CD4-positive, alpha-beta T cell treated with Interleukin-4 for 1 hour (primary cell): ENCODE measurements at regions not wholly inside any gene's neighbourhood (a gene's known extent, or its start where the extent isn't known, plus 50 kb on each side); places are given as distances from the start of the nearest gene placed in this dataset.
A peak's percentile ranks its signal among the peaks of the same experiment; 100 is the strongest.
"Not testable (repeated sequence)": the region's sequence is repeated elsewhere in the genome, so short reads cannot be mapped to it uniquely, and the experiment has no call there.

Experiments used
- DNase-seq, 2 donors: peaks; one replicate each; pipeline ENCODE4 v3.0.0-alpha.2; 2020 to 2022

DNA sequence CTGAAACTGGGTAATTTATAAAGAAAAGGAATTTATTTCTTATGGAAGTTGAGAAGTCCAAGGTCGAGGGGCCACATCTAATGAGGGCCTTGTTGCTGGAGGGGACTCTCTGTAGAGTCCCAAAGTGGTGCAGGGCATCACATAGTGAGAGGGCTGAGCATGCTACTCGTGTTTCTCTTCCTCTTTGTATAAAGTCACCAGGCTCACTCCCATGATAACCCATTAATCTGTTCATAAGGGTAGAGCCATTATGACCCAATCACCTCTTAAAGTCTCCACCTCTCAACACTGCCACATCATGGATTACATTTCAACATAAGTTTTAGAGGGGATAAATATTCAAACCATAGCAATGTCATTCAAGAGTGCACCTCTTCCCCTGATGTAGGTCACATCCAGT, 79.1 kb upstream of the ATP2B1 start:
- DNase-seq = no peak

DNA sequence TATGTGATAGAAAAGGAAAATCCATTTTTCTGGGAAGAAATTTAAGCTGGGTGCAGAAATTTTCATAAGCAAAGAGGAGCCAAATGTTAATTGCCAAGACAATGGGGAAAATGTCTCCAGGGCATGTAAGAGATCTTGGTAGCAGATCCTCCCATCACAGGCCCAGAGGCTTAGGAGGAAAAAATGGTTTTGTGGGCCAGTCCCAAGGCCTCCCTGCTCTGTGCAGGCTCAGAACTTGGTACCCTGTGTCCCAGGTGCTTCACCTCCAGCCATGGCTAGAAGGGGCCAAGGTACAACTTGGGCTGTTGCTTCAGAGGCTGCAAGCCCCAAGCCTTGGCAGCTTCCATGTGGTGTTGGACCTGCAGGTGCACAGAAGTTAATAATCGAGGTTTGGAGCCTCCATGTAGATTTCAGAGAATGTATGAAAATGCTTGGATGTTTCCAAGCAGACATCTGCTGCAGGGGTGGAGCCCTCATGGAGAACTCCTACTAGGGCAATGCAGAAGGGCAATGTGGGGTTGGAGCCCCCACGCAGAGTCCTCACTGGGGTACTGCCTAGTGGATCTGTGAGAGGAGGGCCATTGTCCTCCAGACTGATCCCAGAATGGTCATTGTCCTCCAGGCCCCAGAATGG, 77.7 kb upstream of the ATP2B1 start:
- no peak for DNase-seq

DNA sequence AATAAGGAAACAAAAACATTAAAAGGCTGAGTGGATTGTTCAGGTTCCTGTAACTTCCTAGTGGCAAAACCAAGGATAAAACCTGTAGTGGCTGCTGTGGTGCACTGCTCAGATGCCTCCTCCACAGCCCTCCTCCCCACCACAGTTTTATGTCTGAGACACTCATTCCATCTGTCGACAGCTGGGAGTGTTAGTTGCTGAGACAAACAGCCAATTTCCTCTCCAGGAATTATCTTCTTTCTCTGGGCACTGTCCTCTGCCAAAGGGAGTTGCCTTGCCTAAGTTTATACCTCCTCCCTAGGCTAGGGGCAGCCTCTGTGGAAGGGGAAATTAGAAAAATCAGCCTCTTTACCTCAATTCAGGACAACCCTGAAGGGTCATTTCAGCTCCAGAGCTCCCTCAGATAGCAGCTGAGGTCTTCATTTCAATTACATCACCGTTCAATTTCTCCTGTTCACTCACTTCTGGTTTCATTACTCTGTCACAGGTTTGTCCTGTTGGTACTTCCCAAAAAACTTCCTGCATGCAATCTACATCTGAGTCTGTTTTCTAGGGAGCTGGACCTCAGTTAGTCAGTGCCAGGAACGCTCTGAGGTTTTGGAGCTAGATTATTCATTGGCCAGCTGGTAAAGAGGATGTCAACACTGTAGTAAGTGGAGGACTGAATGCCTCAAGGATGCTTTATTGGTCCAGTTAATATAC, 74.9 kb upstream of the ATP2B1 start:
- DNase-seq = peak in 1 of 2 donors; percentile 19

DNA sequence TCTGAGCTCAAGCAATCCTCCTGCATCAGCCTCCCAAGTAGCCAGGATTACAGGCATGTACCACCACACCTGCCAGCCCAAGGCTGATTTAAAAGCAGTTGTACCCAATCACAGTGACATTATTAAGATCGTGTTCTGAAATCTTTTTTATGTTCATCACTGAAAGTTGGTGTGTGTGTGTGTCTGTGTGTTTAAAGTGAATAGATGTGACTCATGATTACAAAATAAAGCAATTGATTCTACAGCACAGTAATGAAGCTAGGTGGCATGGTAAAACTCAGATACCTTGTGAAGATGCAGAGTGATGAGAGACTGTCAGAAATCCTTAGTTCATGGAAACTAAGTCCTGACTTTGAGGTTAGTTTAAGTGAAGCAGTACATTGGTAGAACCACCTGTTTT, 74.2 kb upstream of the ATP2B1 start:
- no peak for DNase-seq

DNA sequence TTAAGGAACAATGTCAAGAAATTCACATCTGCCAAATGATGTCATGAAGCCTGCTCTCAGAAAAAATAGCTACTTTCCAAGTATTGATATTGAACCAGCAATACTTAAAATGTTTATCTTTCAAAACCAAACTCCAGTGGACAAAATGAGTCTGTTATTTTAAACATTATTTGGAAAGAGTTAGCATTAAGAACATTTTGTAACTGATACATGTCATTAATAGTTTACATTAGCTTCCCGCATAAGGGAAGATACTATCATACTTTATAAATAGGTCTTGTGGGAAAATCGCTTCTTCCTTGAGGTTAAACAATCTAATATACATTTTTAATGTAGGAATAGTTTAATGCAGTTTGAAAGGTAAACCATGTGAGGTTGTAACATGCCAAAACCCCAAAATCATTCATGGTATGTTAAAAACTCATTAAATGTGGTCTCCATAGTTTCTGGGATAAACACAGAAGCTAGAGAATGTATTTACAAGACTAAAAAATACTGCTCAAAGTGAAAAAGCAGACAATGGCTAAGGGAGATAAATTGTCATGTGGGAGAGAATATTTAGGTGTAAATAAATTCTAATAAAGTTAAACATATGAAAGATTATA, 73.4 kb upstream of the ATP2B1 start:
- no peak for DNase-seq

DNA sequence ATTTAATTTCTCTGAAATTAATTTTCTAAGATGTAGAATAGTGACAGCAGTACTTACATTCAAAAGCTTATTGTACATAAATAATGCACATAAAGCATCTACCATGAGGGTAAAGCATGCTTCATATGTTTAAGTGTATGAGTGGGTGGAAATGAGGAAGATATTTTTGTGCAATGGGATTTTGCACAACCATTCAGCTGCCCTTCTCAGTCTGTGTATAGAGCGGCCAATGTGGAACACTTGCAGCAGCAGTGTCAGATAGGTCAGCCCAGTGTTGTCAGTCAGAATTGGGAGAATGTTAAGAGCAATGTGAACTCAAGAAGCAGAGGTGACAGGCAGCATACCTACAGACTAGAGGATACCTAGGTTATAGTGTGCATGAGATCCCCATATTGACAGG, 72.5 kb upstream of the ATP2B1 start:
- peak in 1 of 2 donors; percentile 16 for DNase-seq

DNA sequence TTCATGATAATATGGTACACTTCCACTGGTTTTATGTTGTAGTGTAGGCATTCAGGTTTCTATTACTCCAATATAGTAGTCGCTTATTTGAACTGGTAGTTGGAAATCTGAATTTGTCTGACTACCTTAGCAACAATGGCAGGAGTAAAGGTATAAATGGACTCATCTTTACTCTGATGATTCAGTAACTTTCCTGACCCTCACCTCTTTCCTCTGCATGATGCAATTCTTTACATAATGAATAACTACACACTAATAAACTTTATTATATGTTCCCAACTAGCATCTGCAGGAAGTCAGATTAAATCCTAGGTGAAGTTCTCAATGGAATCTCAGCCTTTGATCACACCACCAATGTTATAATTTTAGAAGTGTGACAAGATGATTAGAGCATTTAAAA, 70.5 kb upstream of the ATP2B1 start:
- DNase-seq = no peak

DNA sequence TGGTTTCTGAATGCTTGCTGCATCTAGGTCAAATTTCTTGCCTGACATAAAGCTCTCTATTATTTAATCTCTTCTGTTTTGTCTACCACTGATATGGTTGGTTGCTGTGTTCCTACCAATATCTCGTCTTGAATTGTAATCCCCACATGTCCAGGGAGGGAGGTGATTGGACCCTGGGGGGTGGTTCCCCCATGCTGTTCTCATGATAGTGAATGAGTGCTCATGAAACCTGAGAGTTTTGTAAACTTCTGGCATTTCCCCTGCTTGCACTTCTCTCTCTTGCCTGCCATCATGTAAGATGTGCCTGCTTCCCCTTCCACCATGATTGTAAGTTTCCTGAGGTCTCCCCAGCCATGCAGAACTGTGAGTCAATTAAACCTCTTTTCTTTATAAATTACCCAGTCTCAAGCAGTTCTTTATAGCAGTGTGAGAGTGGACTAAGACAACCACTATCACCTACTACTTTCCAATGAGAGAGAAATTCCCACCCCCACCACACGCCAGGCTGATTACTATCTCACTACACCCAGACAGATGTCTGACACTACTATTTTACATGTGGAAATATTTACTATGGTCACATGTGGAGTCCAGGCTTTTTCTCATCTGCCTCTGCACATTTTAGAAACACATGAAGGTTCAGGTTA, 69.2 kb upstream of the ATP2B1 start:
- DNase-seq = no peak

DNA sequence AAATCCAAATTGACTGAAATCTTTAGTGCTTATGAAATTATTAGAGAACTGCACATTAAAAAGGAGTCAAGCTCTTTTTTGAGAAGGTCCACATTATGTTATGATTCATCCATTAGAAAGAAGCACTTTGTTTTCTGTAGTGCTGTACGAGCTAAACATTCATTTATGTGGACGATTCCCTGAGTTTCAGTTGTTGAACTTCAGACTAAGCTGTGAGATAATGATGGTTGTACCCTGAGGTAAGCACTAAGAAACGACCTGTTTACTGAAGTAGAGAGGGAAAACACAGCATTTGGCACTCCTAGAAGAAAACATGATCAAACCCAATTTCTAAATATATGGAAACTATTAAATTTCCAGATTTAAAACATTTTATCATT, 67.3 kb upstream of the ATP2B1 start:
- no peak for DNase-seq

DNA sequence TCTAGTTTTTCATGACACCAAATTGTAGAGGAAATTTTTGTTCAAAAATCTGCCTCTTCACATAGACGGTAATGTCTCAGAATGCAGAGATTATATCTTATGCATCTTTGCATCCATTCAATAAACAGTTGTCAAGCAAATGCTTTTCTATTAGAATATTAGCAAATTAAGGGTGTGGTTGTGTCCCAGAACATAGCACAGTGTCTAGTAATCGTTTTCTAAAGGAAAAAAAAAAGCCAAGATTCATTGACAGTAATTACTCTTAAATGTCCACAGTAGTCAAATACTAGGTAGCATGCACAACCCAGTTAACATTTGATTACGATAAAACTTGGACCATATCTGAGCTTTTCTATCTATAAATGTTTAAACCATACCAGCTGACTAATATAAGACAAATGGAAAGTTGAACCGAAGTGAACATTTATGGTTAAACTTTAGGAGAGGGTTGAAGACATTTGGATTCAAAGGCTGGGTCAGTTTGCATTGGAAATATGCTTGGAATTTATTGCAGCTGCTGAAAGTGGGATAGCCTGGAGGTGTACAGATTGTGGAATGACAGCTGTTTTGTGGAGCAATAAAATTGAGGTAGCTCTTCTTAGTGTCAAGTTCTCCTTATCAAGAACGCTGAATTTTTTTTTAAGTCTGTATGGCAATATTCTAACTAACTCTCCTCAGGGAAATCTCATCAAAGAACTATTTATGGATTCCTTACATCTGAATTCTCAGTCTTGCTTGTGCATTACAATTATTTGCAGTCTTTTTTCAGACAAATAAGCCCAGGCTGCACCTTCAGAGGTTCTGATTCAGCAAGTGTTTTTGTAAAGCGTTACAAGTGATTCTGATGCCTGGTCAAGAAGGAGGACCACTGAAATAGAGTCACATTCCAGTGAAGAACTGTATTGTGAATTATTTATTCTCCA, 66.7 kb upstream of the ATP2B1 start:
- DNase-seq = no peak

DNA sequence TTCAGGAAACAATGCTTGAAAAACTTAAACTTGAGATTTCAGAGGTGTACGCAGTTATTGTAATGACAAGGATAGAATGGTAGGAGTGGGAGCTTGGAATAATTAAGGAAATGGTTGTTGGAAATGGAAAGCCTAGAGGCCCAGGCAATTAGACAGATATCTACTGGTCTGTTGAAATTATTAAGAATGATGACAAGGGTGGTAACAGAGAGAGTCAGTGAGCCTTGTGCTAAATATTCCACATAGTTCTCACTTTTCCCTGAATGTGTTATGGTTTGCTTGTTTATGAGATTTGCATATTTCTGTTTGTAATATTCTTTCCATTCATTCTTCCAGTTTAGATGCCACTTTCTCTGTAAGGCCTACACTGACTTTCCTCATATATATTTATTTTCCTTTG, 66.0 kb upstream of the ATP2B1 start:
- no peak for DNase-seq

DNA sequence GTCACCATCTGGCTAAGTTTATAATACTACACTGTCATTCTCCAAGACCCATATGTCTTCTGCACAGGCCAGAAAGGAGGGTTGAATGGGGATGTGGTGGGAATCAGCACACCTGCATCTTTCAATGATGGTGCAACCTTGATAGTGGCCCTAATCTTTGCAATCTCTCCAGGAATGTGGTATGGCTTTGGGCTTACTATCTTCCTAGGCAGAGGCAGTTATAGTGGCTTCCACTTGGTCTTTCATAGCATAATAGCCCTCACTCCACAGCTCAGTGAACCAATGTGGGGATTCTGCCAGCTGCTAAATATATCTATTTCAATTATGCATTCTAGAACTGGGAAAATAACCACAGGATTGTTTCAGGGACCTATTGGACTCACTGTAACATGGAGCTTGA, 61.8 kb upstream of the ATP2B1 start:
- DNase-seq = no peak

DNA sequence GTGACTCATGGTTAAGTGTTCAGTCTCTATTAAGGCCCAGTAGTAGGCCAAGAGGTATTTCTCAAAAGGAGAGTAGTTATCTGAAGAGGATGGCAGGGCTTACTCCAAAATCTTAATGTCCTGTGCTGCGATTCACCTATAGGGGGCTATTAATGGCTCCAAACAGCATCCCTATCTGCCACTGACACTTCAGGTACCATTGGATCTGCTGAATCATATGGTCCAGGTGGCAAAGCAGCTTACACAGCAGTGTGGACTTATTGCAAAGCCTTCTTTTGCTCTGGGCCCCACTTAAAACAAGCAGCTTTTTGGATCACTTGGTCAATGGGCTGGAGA, 60.8 kb upstream of the ATP2B1 start:
- no peak for DNase-seq

DNA sequence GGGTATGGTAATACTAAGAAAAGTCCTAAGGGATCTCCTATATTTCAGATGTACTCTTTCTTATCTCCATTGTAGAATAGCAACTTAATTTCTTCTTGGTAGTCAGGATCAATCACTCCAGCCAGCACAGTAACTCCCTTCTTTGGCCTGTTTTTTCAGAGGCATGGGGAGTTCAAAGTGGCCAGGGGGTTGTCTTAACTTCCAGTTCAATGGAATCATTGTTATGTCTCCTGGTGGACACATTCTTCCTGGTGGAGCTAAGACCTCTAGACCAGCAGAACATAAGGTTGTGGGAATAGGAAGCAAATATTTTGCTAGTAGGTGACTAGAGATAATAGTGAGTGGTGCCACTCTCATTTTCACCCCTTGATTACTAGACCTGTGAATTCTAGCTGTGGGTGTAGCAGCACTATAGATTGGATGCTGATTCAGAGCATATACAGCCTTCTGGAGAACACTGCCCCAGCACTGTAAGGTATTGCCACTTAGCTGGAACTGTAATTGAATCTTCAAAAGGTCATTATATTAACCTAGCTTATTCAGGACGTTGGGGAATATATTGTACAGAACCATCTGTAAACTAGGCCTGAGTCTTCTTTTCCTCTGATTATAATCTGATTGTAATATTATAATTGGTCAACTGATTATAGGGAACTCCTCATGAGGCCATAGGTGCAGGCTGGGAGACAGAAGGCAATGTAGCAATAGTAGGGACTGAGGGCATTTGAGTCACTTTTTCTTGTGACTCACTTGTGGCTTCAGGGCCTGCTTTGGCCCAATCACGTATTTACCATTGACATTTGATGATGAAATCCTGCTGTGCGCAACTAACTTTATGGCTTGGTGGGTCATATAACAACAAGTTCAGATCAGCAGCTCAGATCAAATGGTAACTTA, 60.2 kb upstream of the ATP2B1 start:
- DNase-seq = peak in 1 of 2 donors; percentile 79

DNA sequence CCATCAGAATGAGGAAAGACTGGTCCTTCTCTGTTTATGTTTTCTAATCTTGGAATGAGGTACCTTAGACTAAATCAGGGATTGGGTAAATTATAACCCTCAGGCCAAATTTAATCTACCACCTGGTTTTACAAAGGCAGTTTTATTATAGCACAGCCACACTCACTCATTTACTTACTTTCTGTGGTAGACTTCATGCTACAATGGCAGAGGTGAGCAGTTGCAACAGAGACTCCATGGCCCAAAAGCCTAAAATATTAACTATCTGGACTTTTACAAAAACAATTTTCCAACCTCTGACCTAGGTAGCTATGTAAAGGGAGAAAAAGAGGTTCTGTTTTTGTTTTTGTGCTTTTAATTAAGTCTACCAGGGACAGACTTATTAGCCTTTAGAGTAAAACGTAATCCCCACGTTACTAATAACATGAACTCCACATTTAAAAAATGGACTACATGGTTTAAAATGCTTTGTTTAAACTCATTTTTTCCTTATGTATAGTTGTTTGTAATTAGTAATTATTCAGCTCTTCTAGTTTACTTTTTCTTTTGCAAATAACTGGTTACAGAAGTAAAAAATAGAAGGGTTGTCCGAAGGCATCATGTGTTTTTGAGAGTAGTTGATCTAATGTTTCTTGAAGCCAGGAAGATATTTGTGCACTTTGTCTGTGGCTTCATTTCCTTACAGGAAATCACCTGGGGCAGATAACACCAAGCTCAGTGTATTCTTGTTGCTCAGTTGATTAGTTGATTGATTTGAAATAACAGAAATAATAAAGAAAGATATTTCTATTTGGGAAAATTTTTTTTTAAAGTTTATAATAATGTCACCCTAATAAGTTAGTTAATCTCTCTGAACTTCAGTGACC, 57.6 kb upstream of the ATP2B1 start:
- DNase-seq = peak in 1 of 2 donors; percentile 52

DNA sequence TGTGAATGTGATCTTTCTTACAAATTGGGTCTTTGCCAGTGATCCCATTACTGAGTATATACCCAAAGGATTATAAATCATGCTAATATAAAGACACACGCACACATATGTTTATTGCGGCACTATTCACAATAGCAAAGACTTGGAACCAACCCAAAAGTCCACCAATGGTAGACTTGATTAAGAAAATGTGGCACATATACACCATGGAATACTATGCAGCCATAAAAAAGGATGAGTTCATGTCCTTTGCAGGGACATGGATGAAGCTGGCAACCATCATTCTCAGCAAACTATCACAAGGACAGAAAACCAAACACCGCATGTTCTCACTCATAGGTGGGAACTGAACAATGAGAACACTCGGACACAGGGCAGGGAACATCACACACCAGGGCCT, 55.5 kb upstream of the ATP2B1 start:
- DNase-seq = not testable (repeated sequence)

DNA sequence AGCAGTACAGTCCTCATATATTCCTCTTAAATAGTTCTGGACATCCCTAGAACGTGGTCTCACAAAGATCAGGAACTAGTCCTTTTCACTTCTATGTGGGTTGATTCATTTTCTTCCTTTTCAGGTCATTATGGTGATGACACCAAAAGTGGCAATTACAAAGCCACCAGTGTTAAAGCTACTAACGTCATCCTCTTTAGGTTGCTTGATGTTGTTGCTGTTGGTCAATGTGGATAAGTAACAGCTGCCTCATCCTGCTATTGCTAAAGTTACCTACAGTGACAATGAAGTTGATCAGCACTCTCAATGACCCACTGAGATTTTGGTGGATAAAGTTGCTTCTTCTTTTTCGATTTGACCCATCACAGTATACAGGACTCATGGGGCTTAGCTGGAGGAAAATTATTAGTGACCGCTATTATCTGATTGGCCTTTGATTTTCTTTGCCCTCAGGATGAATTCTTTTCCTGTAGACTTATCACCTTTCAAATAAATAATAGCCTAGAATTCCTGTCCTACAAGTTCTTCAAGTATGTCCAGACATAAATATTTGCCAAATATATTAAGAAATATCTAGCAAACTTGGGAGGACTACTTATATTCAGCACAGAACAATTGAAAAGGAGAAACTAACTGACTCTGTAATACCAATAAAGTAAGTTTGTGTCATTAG, 54.0 kb upstream of the ATP2B1 start:
- DNase-seq = peak in 1 of 2 donors; percentile 25

DNA sequence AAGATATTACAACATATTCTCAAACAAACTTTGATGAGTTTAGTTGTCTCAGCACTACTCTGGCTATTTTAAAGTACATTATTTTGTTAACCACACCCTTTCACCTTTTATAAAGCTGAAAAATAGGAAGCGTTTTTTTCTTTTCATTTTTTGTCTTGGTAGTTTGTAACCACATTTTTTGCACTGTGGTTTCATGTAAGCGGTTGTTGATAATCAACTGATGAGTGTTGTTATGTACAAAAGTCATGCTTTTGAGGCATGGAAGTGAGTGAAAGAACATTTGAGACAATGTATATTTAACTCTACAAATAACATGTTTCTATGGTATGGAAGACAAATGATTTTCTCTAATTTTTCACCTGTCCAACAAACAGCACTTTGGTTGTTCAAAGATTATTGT, 52.1 kb upstream of the ATP2B1 start:
- DNase-seq = peak in 1 of 2 donors; percentile 76
